GM18507 (cell line): ENCODE measurements at regions not wholly inside any gene's neighbourhood (a gene's known extent, or its start where the extent isn't known, plus 50 kb on each side); places are given as distances from the start of the nearest gene placed in this dataset.
A peak's percentile ranks its signal among the peaks of the same experiment; 100 is the strongest.

Experiments used
- DNase-seq: peaks from one replicate; pipeline ENCODE4 v3.0.0; 2011; ENCODE audit warnings: low read depth; ENCODE audit not compliant: insufficient read length; ENCODE audit errors: extremely low spot score
- FAIRE-seq: peaks from 2 replicates; lab custom pipeline; 2011; peaks lifted over from hg19 to GRCh38; lab: Jason Lieb, UNC

GRCh38 chr12:4223273-4223845 is 50.2 kb upstream of the CCND2 start:
- no peak for DNase-seq
- no peak for FAIRE-seq

- DNase-seq (no peak), FAIRE-seq (no peak)
Observed at GRCh38 chr12:4221258-4221620, 52.3 kb upstream of the CCND2 start.

- no peak for FAIRE-seq
- DNase-seq: no peak
Observed at GRCh38 chr12:4220536-4221257, 52.9 kb upstream of the CCND2 start.

- no peak for DNase-seq
- peak; percentile 82 for FAIRE-seq
Observed at GRCh38 chr12:4217091-4217490, 56.5 kb upstream of the CCND2 start.

GRCh38 chr12:4216187-4216927 is 57.2 kb upstream of the CCND2 start:
- FAIRE-seq: peak; percentile 69
- no peak for DNase-seq

- peak; percentile 45 for DNase-seq
- peak; percentile 97 for FAIRE-seq
Observed at GRCh38 chr12:4215229-4216186, 58.1 kb upstream of the CCND2 start.

- FAIRE-seq (no peak), DNase-seq (no peak)
Observed at GRCh38 chr12:4214877-4215228, 58.7 kb upstream of the CCND2 start.

GRCh38 chr12:4213471-4213870 is 60.1 kb upstream of the CCND2 start:
- DNase-seq (no peak), FAIRE-seq (no peak)

- no peak for FAIRE-seq
Observed at GRCh38 chr12:4212845-4213244, 60.7 kb upstream of the CCND2 start.

GRCh38 chr12:4211372-4211771 is 62.2 kb upstream of the CCND2 start:
- DNase-seq: no peak
- FAIRE-seq: no peak

More at GRCh38 chr12:4212845-4213244, 60.7 kb upstream of the CCND2 start:
- no peak for DNase-seq

- DNase-seq: no peak
- FAIRE-seq: no peak
Observed at GRCh38 chr12:4210183-4210582, 63.4 kb upstream of the CCND2 start.

- DNase-seq: no peak
- no peak for FAIRE-seq
Observed at GRCh38 chr12:4206470-4206869, 67.1 kb upstream of the CCND2 start.

GRCh38 chr12:4203772-4204376 is 69.7 kb upstream of the CCND2 start:
- FAIRE-seq (no peak), DNase-seq (no peak)

- DNase-seq (no peak), FAIRE-seq (no peak)
Observed at GRCh38 chr12:4202918-4203317, 70.6 kb upstream of the CCND2 start.

- FAIRE-seq: peak; percentile 35
- no peak for DNase-seq
Observed at GRCh38 chr12:4202487-4202886, 71.1 kb upstream of the CCND2 start.

- no peak for DNase-seq
- FAIRE-seq: no peak
Observed at GRCh38 chr12:4201333-4202100, 72.0 kb upstream of the CCND2 start.

GRCh38 chr12:4197922-4198763 is 75.4 kb upstream of the CCND2 start:
- DNase-seq: no peak
- FAIRE-seq: no peak
